ENCODE measurements at regions not wholly inside any gene's neighbourhood (a gene's known extent, or its start where the extent isn't known, plus 50 kb on each side); places are given as distances from the start of the nearest gene placed in this dataset.
"Not testable (repeated sequence)": the region's sequence is repeated elsewhere in the genome, so short reads cannot be mapped to it uniquely, and the experiment has no call there.

DNA sequence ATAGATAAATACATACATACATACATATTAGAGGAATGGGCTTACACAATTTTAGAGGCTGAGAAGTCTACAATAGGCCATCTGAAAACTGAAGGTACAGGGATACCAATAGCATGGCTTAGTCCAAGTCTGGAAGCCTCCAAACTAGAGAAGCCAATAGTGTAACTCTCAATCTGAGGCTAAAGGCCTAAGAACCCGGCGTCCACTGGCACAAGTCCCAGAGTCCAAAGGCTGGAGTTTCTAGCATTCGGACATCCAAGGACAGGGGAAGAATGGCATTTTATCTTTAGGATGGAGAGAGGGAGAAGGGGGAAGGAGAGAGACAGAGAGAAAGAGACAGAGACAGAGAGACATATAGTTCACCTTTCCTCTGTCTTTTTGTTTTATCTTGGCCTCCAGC, 63.7 kb upstream of the SYT4 start:
- Histone ChIP-seq H3K27ac (ENCODE audit: low read length) (no peak overlapping the region), H3K27me3 (ENCODE audit: control insufficient read depth, insufficient read depth, low read length) (no peaks in the 10 kb centered on the region), H3K9me3 (ENCODE audit: control insufficient read depth, insufficient read depth, low read length) (no peaks in the 10 kb centered on the region), H3K4me3 (ENCODE audit: low read length) (no peak overlapping the region), H3K4me1 (ENCODE audit: control insufficient read depth, insufficient read depth, low read length) (no peaks in the 10 kb centered on the region), H3K36me3 (ENCODE audit: control insufficient read depth, insufficient read depth, low read length) (no peaks in the 10 kb centered on the region)
- DNase-seq (ENCODE audit: low read depth, low spot score) = no peak
- no CpG with 5 or more reads among the region's 3 CpGs for WGBS (ENCODE audit: insufficient coverage, insufficient read length)

DNA sequence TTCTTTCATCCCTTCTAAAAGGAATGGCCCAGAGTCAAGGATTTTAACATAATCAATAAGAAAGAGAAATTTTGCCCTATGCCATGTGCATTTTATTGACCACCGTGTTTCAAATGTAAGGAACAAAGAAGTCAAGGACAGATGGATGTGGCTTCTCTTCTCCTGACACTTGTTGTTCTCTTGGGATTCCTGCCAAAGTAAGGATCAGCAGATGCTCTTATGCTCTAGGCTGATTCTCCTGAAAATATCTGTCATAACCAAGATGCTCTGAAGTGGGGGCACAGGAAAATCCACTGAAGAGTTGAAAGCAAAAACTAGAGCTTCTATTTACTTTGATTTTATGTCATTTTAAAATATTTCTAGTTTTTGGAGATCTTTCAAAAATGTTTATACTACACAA, 72.9 kb upstream of the SYT4 start:
- Histone ChIP-seq H3K27ac (ENCODE audit: low read length) (no peak overlapping the region), H3K27me3 (ENCODE audit: control insufficient read depth, insufficient read depth, low read length) (no peaks in the 10 kb centered on the region), H3K36me3 (ENCODE audit: control insufficient read depth, insufficient read depth, low read length) (no peaks in the 10 kb centered on the region), H3K4me1 (ENCODE audit: control insufficient read depth, insufficient read depth, low read length) (no peaks in the 10 kb centered on the region), H3K9me3 (ENCODE audit: control insufficient read depth, insufficient read depth, low read length) (no peaks in the 10 kb centered on the region), H3K4me3 (ENCODE audit: low read length) (no peak overlapping the region)
- WGBS (ENCODE audit: insufficient coverage, insufficient read length) = no CpG with 5 or more reads among the region's 1 CpG
- no peak for DNase-seq (ENCODE audit: low read depth, low spot score)

DNA sequence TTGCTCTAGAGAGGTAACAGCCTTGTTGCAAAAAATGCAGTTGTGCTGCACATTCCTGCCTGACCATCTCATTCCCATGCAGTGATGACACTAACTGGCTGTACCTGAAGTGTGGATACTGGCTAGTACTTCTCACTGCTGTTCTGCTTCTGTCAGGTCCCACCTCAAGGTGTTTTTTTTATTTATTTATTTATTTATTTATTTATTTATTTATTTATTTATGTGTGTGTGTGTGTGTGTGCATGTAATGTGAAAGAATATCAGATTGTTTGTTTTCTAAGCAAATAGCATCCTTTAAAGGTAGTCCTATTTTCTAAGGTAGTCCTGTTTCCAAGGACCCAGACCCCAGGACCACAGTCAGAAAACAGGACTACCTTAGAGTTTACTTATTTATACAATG, 87.2 kb upstream of the SYT4 start:
- Histone ChIP-seq H3K4me1 (ENCODE audit: control insufficient read depth, insufficient read depth, low read length) (no peaks in the 10 kb centered on the region), H3K4me3 (ENCODE audit: low read length) (no peak overlapping the region), H3K9me3 (ENCODE audit: control insufficient read depth, insufficient read depth, low read length) (no peaks in the 10 kb centered on the region), H3K36me3 (ENCODE audit: control insufficient read depth, insufficient read depth, low read length) (no peaks in the 10 kb centered on the region), H3K27me3 (ENCODE audit: control insufficient read depth, insufficient read depth, low read length) (no peaks in the 10 kb centered on the region), H3K27ac (ENCODE audit: low read length) (no peak overlapping the region)
- no peak for DNase-seq (ENCODE audit: low read depth, low spot score)

DNA sequence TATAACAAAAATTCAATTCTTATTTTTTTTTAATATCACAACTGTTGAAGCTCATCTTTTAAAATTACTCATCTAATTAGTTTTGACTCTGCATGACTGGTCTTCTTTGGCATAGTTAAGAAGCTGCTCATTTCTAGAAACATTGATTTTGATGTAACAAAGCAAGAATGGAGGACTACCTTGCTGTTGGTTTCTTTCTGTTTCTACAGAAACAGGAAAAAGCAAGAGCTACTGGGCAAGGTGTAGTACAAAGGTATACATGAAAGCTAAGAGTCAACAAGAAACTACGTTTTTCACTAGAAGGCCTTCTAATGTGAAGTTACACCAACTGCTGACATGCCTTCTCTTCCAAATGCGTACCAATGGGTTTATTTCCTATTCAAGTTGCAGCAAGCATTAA, 90.6 kb upstream of the SYT4 start:
- Histone ChIP-seq H3K27me3 (ENCODE audit: control insufficient read depth, insufficient read depth, low read length) (no peaks in the 10 kb centered on the region), H3K36me3 (ENCODE audit: control insufficient read depth, insufficient read depth, low read length) (no peaks in the 10 kb centered on the region), H3K4me3 (ENCODE audit: low read length) (no peak overlapping the region), H3K9me3 (ENCODE audit: control insufficient read depth, insufficient read depth, low read length) (no peaks in the 10 kb centered on the region), H3K27ac (ENCODE audit: low read length) (no peak overlapping the region), H3K4me1 (ENCODE audit: control insufficient read depth, insufficient read depth, low read length) (no peaks in the 10 kb centered on the region)
- WGBS (ENCODE audit: insufficient coverage, insufficient read length) = no CpG with 5 or more reads among the region's 2 CpGs
- no peak for DNase-seq (ENCODE audit: low read depth, low spot score)

DNA sequence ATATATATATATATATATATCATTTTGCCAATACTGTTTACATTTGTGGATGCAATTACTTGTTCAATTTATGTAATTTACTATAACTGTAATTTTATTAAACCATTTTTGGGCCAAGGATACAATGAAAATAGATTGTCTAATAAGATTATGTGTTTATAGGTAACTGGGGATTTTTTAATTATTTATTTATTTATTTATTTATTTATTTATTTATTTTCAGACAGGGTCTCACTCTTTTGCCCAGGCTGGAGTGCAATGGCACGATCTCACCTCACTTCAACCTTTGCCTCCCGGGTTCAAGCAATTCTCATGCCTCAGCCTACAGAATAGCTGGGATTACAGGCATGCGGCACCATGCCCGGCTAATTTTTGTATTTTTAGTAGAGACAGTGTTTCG, 92.0 kb upstream of the SYT4 start:
- DNase-seq (ENCODE audit: low read depth, low spot score); H3K36me3 ChIP-seq (ENCODE audit: control insufficient read depth, insufficient read depth, low read length); H3K4me1 ChIP-seq (ENCODE audit: control insufficient read depth, insufficient read depth, low read length); H3K27me3 ChIP-seq (ENCODE audit: control insufficient read depth, insufficient read depth, low read length); H3K9me3 ChIP-seq (ENCODE audit: control insufficient read depth, insufficient read depth, low read length); H3K27ac ChIP-seq (ENCODE audit: low read length); H3K4me3 ChIP-seq (ENCODE audit: low read length): not testable (repeated sequence)
- WGBS (ENCODE audit: insufficient coverage, insufficient read length) = no CpG with 5 or more reads among the region's 5 CpGs

DNA sequence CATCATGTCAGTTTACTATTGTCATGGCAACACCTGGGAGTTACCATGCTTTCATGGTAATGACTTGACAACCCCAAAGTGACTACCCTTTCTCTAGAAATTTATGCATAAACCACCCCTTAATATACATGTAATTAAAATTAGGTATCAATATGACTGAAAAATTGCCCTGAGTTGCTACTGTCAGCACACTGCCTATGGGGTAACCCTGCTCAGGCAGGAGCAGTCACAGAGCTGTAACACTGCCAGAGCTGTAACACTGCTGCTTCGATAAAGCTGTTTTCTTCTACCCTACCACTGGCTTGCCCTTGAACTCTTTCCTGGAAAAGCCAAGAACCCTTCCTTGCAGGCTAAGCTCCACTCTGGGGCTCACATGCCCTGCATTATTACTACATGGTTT, 95.5 kb upstream of the SYT4 start:
- Histone ChIP-seq H3K9me3 (ENCODE audit: control insufficient read depth, insufficient read depth, low read length) (no peaks in the 10 kb centered on the region), H3K4me3 (ENCODE audit: low read length) (no peak overlapping the region), H3K4me1 (ENCODE audit: control insufficient read depth, insufficient read depth, low read length) (no peaks in the 10 kb centered on the region), H3K27me3 (ENCODE audit: control insufficient read depth, insufficient read depth, low read length) (no peaks in the 10 kb centered on the region), H3K36me3 (ENCODE audit: control insufficient read depth, insufficient read depth, low read length) (no peaks in the 10 kb centered on the region), H3K27ac (ENCODE audit: low read length) (no peak overlapping the region)
- WGBS (ENCODE audit: insufficient coverage, insufficient read length) = no CpG with 5 or more reads among the region's 1 CpG
- DNase-seq (ENCODE audit: low read depth, low spot score) = no peak

DNA sequence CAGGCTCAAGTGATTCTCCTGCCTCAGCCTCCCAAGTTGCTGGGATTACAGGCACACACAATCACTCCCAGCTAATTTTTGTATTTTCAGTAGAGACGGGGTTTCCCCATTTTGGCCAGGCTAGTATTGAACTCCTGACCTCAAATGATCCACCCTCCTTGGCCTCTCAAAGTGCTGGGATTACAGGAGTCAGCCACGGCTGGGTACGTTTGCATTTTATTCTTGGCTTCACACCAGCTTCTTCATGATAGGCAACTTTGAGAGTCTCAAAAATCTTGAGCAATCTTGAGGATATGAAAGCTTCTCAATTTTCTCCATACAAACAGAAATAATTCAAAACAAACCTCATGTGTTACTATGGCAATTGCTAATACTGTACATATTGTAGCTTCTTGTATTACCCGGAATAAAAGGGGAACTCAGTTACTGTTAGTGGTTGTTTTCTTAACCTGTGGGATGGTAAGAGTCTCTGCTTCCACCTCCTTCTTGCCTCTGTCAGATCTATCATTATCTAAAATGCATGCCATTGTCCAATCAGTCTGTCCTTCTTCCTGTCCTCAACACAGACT, 102.9 kb upstream of the SYT4 start:
- no peaks in the 10 kb centered on the region for H3K27me3 ChIP-seq (ENCODE audit: control insufficient read depth, insufficient read depth, low read length)
- H3K36me3 ChIP-seq (ENCODE audit: control insufficient read depth, insufficient read depth, low read length) = no peaks in the 10 kb centered on the region
- no peak for DNase-seq (ENCODE audit: low read depth, low spot score)
- H3K4me3 ChIP-seq (ENCODE audit: low read length) = no peak overlapping the region
- H3K27ac ChIP-seq (ENCODE audit: low read length) = no peak overlapping the region
- no peaks in the 10 kb centered on the region for H3K4me1 ChIP-seq (ENCODE audit: control insufficient read depth, insufficient read depth, low read length)
- no CpG with 5 or more reads among the region's 4 CpGs for WGBS (ENCODE audit: insufficient coverage, insufficient read length)
- no peaks in the 10 kb centered on the region for H3K9me3 ChIP-seq (ENCODE audit: control insufficient read depth, insufficient read depth, low read length)

DNA sequence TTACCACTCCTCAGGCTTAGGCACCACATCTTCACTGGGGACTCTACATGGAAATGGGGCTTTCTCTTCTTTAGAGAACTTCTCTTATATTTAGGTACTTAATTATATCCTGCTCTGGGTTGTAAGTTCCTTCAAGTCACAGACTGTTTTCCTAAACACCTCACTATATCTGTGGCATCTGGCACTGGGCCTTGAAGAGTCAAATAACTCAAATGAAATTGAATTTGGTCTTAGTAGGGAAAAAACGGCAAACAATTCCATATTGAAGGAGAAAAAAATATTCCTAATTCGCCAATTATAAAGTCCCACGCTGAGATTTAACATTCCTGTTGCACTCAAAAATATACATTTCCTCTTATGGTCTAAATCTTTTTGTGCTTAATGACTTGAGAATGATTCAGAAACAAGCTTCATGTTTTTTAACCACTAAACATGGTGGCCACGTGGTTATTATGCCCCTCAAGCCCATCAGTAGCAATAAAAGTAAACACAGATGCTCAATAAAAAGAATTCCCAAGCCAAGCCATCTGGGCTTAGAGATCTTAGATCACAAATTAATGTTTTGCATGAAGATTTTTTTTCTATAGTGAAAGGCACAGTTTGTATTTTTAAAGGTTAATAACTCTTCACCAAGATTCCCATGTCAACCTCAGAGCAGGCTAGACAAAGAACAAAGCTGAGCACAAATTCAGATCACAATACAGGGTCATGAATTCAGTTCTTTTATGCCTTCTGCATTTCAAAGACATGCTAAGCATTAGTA, 105.5 kb upstream of the SYT4 start:
- H3K4me3 ChIP-seq (ENCODE audit: low read length) = no peak overlapping the region
- H3K36me3 ChIP-seq (ENCODE audit: control insufficient read depth, insufficient read depth, low read length) = no peaks in the 10 kb centered on the region
- no peaks in the 10 kb centered on the region for H3K27me3 ChIP-seq (ENCODE audit: control insufficient read depth, insufficient read depth, low read length)
- no CpG with 5 or more reads among the region's 4 CpGs for WGBS (ENCODE audit: insufficient coverage, insufficient read length)
- no peak for DNase-seq (ENCODE audit: low read depth, low spot score)
- no peaks in the 10 kb centered on the region; the same call in 1 of the 2 replicates for H3K4me1 ChIP-seq (ENCODE audit: control insufficient read depth, insufficient read depth, low read length)
- no peaks in the 10 kb centered on the region for H3K9me3 ChIP-seq (ENCODE audit: control insufficient read depth, insufficient read depth, low read length)
- no peak overlapping the region for H3K27ac ChIP-seq (ENCODE audit: low read length)

DNA sequence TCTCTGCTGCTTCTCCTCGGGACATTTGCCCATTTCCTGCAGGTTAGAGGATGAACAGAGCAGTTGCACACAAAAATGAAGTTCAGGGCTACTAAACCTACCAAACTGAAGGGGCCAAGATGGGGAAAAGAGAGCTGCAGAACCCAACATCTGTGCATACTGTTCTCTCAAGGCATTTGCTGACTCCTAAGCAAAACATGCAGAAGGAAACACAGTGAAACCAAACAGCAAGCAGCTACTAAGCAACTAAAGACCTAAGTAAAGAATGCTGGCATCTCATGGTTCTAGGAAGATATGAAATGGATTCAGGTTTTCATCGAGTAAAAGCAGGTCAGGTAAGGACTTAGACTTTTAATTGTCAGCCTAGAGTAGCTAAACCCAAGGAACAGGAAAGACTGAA, 111.9 kb upstream of the SYT4 start:
- no peak for DNase-seq (ENCODE audit: low read depth, low spot score)
- Histone ChIP-seq H3K4me1 (ENCODE audit: control insufficient read depth, insufficient read depth, low read length) (no peaks in the 10 kb centered on the region; the same call in 1 of the 2 replicates), H3K36me3 (ENCODE audit: control insufficient read depth, insufficient read depth, low read length) (no peaks in the 10 kb centered on the region), H3K9me3 (ENCODE audit: control insufficient read depth, insufficient read depth, low read length) (no peaks in the 10 kb centered on the region), H3K4me3 (ENCODE audit: low read length) (no peak overlapping the region), H3K27me3 (ENCODE audit: control insufficient read depth, insufficient read depth, low read length) (no peaks in the 10 kb centered on the region), H3K27ac (ENCODE audit: low read length) (no peak overlapping the region)
- no CpG with 5 or more reads among the region's 2 CpGs for WGBS (ENCODE audit: insufficient coverage, insufficient read length)

DNA sequence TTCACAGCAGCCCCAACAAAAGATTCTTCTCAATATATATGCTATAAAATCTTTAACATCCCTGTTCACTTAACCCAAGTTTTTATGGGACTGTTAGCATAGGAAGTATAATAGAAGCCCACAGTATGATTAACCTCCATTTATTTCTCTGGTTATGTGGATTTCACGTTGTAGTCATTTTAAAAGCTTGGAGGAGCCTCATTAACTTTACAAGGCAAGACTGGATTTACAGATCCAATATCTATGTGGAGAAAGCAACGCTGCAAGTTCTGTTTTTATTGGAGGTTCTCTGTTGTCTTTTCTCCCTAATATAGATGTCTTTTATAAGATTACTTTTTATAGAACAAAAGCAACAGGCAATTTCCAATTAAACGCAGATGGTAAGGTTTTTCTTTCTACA, 114.9 kb upstream of the SYT4 start:
- no peak for DNase-seq (ENCODE audit: low read depth, low spot score)
- Histone ChIP-seq H3K4me1 (ENCODE audit: control insufficient read depth, insufficient read depth, low read length) (no peaks in the 10 kb centered on the region; the same call in 1 of the 2 replicates), H3K9me3 (ENCODE audit: control insufficient read depth, insufficient read depth, low read length) (no peaks in the 10 kb centered on the region), H3K36me3 (ENCODE audit: control insufficient read depth, insufficient read depth, low read length) (no peaks in the 10 kb centered on the region), H3K4me3 (ENCODE audit: low read length) (no peak overlapping the region), H3K27me3 (ENCODE audit: control insufficient read depth, insufficient read depth, low read length) (no peaks in the 10 kb centered on the region), H3K27ac (ENCODE audit: low read length) (no peak overlapping the region)
- no CpG with 5 or more reads among the region's 3 CpGs for WGBS (ENCODE audit: insufficient coverage, insufficient read length)

DNA sequence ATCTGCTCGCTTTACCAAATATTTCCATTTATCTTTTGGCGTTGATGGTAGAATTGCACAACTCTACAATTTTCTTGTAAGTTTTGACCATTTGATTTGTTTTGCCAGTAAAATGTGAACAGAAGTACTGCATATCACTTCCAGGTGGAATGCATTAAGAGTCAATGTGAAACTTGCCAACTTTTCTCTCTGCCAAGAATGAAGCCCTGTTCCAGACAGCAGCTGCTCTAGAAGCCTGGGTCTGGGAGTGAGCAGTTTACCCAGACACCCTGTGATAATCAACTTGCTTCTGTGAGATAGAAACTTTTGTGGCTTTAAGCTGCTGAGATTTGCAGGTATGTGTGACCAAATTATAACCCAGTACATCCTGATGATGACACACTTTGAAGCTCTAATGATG, 115.9 kb upstream of the SYT4 start:
- H3K27me3 ChIP-seq (ENCODE audit: control insufficient read depth, insufficient read depth, low read length) = no peaks in the 10 kb centered on the region
- no peaks in the 10 kb centered on the region for H3K36me3 ChIP-seq (ENCODE audit: control insufficient read depth, insufficient read depth, low read length)
- H3K4me1 ChIP-seq (ENCODE audit: control insufficient read depth, insufficient read depth, low read length) = no peaks in the 10 kb centered on the region
- H3K27ac ChIP-seq (ENCODE audit: low read length) = no peak overlapping the region
- no peaks in the 10 kb centered on the region for H3K9me3 ChIP-seq (ENCODE audit: control insufficient read depth, insufficient read depth, low read length)
- no CpG with 5 or more reads among the region's 2 CpGs for WGBS (ENCODE audit: insufficient coverage, insufficient read length)
- H3K4me3 ChIP-seq (ENCODE audit: low read length) = no peak overlapping the region
- DNase-seq (ENCODE audit: low read depth, low spot score) = no peak
